Breast epithelium (tissue), 4 donors: ENCODE measurements at regions not wholly inside any gene's neighbourhood (a gene's known extent, or its start where the extent isn't known, plus 50 kb on each side); places are given as distances from the start of the nearest gene placed in this dataset.

Experiments used
- DNase-seq, 2 donors: peaks; one replicate each; pipeline ENCODE4 v3.0.0-alpha.2; 2019; ENCODE audit warnings: low spot score in 2 of 2
- H3K27ac ChIP-seq, 2 donors: fragments of 200-600 bp; sonication (generic) in 1 of 2; one replicate each; pipeline ENCODE4 v1.5.1; 2016 to 2019; ENCODE audit warnings: mild to moderate bottlenecking in 1 of 2
- H3K27me3 ChIP-seq, 2 donors: fragments of 200-600 bp; sonication (generic) in 1 of 2; one replicate each; pipeline versions ENCODE4 v1.5.1 to v1.6.0; 2017 to 2019; ENCODE audit warnings: control low read depth in 1 of 2, mild to moderate bottlenecking in 1 of 2
- H3K36me3 ChIP-seq: fragments of 200-600 bp; one replicate; pipeline ENCODE4 v1.5.1; 2019
- H3K4me1 ChIP-seq, 2 donors: fragments of 200-600 bp; sonication (generic); one replicate each; pipeline ENCODE4 v1.5.1; 2016 to 2019; ENCODE audit warnings: control low read depth in 1 of 2
- H3K4me3 ChIP-seq, 3 donors: fragments of 200-600 bp; sonication (generic); 1 replicate in 2 of 3; 2 replicates in 1 of 3; pipeline ENCODE4 v1.5.1; 2016 to 2019; ENCODE audit warnings: mild to moderate bottlenecking in 3 of 3, moderate library complexity in 2 of 3
- H3K9me3 ChIP-seq, 2 donors: fragments of 200-600 bp; sonication (generic) in 1 of 2; one replicate each; pipeline ENCODE4 v1.5.1; 2016 to 2019; ENCODE audit warnings: control low read depth in 1 of 2
- CTCF ChIP-seq, 3 donors: fragments of 450-650 bp; IDR thresholded peaks; one replicate each; pipeline ENCODE4 v1.5.1; 2016 to 2017; ENCODE audit warnings: antibody characterized with exemption in 3 of 3, mild to moderate bottlenecking in 3 of 3, moderate library complexity in 3 of 3
- POLR2A ChIP-seq: fragments of 450-650 bp; IDR thresholded peaks from one replicate; pipeline ENCODE4 v1.6.1; 2016; ENCODE audit warnings: antibody characterized with exemption, mild to moderate bottlenecking, moderate library complexity
- POLR2AphosphoS5 ChIP-seq, 3 donors: sonication (generic); formaldehyde crosslinking; IDR thresholded peaks; one replicate each; pipeline ENCODE4 v1.6.1; 2017; ENCODE audit warnings: antibody characterized with exemption in 3 of 3
- intact Hi-C: fragments of 100-400 bp; cut with DNase I; formaldehyde crosslinking; loops from one replicate; pipeline ENCODE4 v1.15.1; 2023; ENCODE audit warnings: low total_unique reads

DNA sequence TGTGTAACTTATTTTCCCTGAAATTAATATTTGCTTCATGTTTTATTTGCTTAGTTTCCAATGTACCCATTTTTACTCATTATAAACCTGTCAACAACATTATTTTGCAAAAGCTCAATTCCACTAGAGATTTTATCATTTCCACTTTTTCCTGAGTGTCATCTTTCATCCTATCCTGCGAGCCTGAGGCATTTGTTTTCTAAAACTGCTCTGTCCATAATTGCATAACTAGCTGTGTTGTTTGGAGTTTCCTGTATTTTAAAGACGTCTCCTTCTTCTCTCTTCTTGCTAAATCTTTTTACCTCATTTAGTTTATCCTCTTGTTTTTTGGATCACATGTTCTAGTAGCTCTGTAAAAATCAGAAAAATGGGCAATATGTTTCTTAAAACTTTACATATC lies 332.7 kb upstream of the NOVA1 start:
- DNase-seq = no peak
- Histone ChIP-seq H3K4me3 (no peak overlapping the region), H3K27me3 (no peaks in the 10 kb centered on the region), H3K4me1 (no peaks in the 10 kb centered on the region), H3K9me3 (no peaks in the 10 kb centered on the region), H3K36me3 (no peaks in the 10 kb centered on the region), H3K27ac (no peak overlapping the region)
- intact Hi-C loops = no loop called here
- TF ChIP-seq POLR2AphosphoS5 (IDR thresholded peaks at IDR 0.05) (no peak), POLR2A (no peak), CTCF (IDR thresholded peaks at IDR 0.05) (no peak)

GRCh38 chr14:26932606-26933005 lies 334.8 kb upstream of the NOVA1 start:
- Histone ChIP-seq H3K36me3 (no peaks in the 10 kb centered on the region), H3K4me1 (no peaks in the 10 kb centered on the region), H3K9me3 (no peaks in the 10 kb centered on the region), H3K27me3 (no peaks in the 10 kb centered on the region), H3K27ac (no peak overlapping the region), H3K4me3 (no peak overlapping the region)
- TF ChIP-seq POLR2A (no peak), POLR2AphosphoS5 (IDR thresholded peaks at IDR 0.05) (no peak), CTCF (IDR thresholded peaks at IDR 0.05) (no peak)
- intact Hi-C loops = no loop called here
- no peak for DNase-seq

GRCh38 chr14:26933431-26933830 lies 335.6 kb upstream of the NOVA1 start:
- intact Hi-C loops = no loop called here
- H3K36me3 ChIP-seq = no peaks in the 10 kb centered on the region

GRCh38 chr14:26934151-26934550 lies 336.3 kb upstream of the NOVA1 start:
- no peaks in the 10 kb centered on the region for H3K27me3 ChIP-seq
- TF ChIP-seq CTCF (IDR thresholded peaks at IDR 0.05) (no peak), POLR2AphosphoS5 (IDR thresholded peaks at IDR 0.05) (no peak), POLR2A (no peak)
- H3K4me3 ChIP-seq = no peak overlapping the region
- DNase-seq = no peak
- no peaks in the 10 kb centered on the region for H3K9me3 ChIP-seq
- no peaks in the 10 kb centered on the region for H3K4me1 ChIP-seq
- intact Hi-C loops = no loop called here
- H3K27ac ChIP-seq = no peak overlapping the region
- no peaks in the 10 kb centered on the region for H3K36me3 ChIP-seq

More at GRCh38 chr14:26933431-26933830, 335.6 kb upstream of the NOVA1 start:
- DNase-seq = no peak
- no peak overlapping the region for H3K27ac ChIP-seq
- no peak overlapping the region for H3K4me3 ChIP-seq
- TF ChIP-seq CTCF (IDR thresholded peaks at IDR 0.05) (no peak), POLR2AphosphoS5 (IDR thresholded peaks at IDR 0.05) (no peak), POLR2A (no peak)
- H3K4me1 ChIP-seq = no peaks in the 10 kb centered on the region
- no peaks in the 10 kb centered on the region for H3K27me3 ChIP-seq
- no peaks in the 10 kb centered on the region for H3K9me3 ChIP-seq

DNA sequence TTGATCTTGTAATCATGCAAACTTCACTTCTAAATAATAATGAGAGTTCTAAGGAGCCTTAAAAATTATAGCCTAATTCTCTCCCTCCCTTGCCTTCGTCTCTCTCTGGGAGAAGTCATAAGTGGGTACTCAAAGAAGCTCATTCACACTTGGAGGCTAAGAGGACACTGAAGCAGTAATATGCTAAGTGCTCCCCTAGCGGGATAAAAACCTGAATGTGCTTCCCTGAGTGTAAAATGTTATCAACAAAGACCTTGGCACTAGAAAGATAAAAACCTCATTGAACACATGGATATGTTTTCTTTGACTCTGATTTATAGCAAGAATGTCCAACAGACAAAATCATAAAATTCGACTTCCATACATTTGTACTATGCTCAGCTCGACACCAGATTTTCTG lies 337.9 kb upstream of the NOVA1 start:
- DNase-seq = no peak
- Histone ChIP-seq H3K36me3 (no peaks in the 10 kb centered on the region), H3K4me1 (no peaks in the 10 kb centered on the region), H3K4me3 (no peak overlapping the region), H3K27me3 (no peaks in the 10 kb centered on the region), H3K27ac (no peak overlapping the region), H3K9me3 (no peaks in the 10 kb centered on the region)
- intact Hi-C loops = no loop called here
- TF ChIP-seq POLR2AphosphoS5 (IDR thresholded peaks at IDR 0.05) = no peak
- no peak for TF ChIP-seq POLR2A
- no peak for TF ChIP-seq CTCF (IDR thresholded peaks at IDR 0.05)
